ENCODE measurements at regions not wholly inside any gene's neighbourhood (a gene's known extent, or its start where the extent isn't known, plus 50 kb on each side); places are given as distances from the start of the nearest gene placed in this dataset.
"Not testable (repeated sequence)": the region's sequence is repeated elsewhere in the genome, so short reads cannot be mapped to it uniquely, and the experiment has no call there.

GRCh38 chr7:81248420-81248819 lies 329.6 kb upstream of the SEMA3C start:
- Histone ChIP-seq H3K27me3 (no peaks in the 10 kb centered on the region), H3K27ac (no peak overlapping the region), H3K4me1 (no peaks in the 10 kb centered on the region), H3K9me3 (no peaks in the 10 kb centered on the region), H3K36me3 (no peaks in the 10 kb centered on the region), H3K4me3 (no peak overlapping the region)
- no peak for DNase-seq
- intact Hi-C loops (cut with DNase I; ENCODE audit: low total_unique reads), result no loop called here
- WGBS, 5 donors, result 88 to 96% (median 93%) methylated on average over 3 of the region's 3 CpGs
- TF ChIP-seq CTCF (IDR thresholded peaks at IDR 0.05) (no peak), POLR2AphosphoS5 (IDR thresholded peaks at IDR 0.05) (no peak), POLR2A (IDR thresholded peaks at IDR 0.05) (no peak), EP300 (IDR thresholded peaks at IDR 0.05) (no peak)

DNA sequence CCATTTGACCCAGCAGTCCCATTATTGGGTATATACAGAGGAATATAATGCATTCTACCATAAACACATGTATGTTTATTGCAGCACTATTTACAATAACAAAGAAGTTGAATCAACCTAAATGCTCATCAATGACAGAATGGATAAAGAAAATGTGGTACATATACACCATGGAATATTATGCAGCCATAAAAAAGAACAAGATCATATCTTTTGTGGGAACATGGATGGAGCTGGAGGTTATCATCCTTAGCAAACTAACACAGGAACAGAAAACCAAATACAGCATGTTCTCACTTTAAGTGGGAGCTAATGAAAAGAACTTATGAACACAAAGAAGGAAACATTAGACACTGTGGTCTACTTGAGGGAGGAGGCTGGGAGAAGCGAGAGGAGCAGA lies 328.5 kb upstream of the SEMA3C start:
- H3K27ac ChIP-seq; H3K27me3 ChIP-seq; H3K9me3 ChIP-seq; H3K4me3 ChIP-seq; intact Hi-C loops (cut with DNase I; ENCODE audit: low total_unique reads); DNase-seq; H3K4me1 ChIP-seq; H3K36me3 ChIP-seq: not testable (repeated sequence)
- WGBS, 5 donors, result 92 to 96% (median 95%) methylated on average over 1 of the region's 1 CpG

- no peaks in the 10 kb centered on the region for H3K9me3 ChIP-seq
- intact Hi-C loops (cut with DNase I; ENCODE audit: low total_unique reads), result no loop called here
- no peak overlapping the region for H3K27ac ChIP-seq
- no peak for DNase-seq
- WGBS, 5 donors, result 83 to 89% (median 87%) methylated on average over 4 of the region's 4 CpGs
- no peaks in the 10 kb centered on the region for H3K4me1 ChIP-seq
- TF ChIP-seq POLR2AphosphoS5 (IDR thresholded peaks at IDR 0.05) (no peak), CTCF (IDR thresholded peaks at IDR 0.05) (no peak), POLR2A (IDR thresholded peaks at IDR 0.05) (no peak), EP300 (IDR thresholded peaks at IDR 0.05) (no peak)
- no peaks in the 10 kb centered on the region for H3K36me3 ChIP-seq
- no peaks in the 10 kb centered on the region for H3K27me3 ChIP-seq
- H3K4me3 ChIP-seq, result no peak overlapping the region
Measured at GRCh38 chr7:81245353-81245752, 326.5 kb upstream of the SEMA3C start.

DNA sequence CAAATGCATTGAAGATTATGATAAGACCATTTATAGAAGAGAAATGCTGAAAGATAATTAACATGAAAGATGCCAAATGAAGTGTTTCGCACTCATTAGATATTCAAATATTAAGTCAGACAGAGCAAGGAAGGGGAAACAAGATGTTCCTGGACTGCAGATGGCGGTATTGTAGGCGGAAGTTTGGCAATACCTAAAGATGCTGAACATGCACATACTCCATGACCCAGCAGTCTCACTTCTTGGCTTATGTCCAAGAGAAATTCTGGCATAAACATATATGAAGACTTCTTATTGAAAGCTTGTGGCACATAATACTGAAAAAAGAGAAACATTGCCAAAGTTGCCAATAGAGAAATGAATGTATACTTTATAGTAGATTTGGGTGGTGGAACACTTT lies 325.4 kb upstream of the SEMA3C start:
- no peaks in the 10 kb centered on the region for H3K27me3 ChIP-seq
- no peaks in the 10 kb centered on the region for H3K4me1 ChIP-seq
- no peak overlapping the region for H3K4me3 ChIP-seq
- H3K36me3 ChIP-seq, result no peaks in the 10 kb centered on the region
- TF ChIP-seq CTCF (IDR thresholded peaks at IDR 0.05) (no peak), EP300 (IDR thresholded peaks at IDR 0.05) (no peak), POLR2AphosphoS5 (IDR thresholded peaks at IDR 0.05) (no peak), POLR2A (IDR thresholded peaks at IDR 0.05) (no peak)
- peak in 1 of 2 donors; percentile 46 for DNase-seq
- H3K9me3 ChIP-seq, result no peaks in the 10 kb centered on the region
- H3K27ac ChIP-seq, result no peak overlapping the region
- WGBS, 5 donors, result 75 to 94% (median 90%) methylated on average over 3 of the region's 3 CpGs
- intact Hi-C loops (cut with DNase I; ENCODE audit: low total_unique reads), result no loop called here

DNA sequence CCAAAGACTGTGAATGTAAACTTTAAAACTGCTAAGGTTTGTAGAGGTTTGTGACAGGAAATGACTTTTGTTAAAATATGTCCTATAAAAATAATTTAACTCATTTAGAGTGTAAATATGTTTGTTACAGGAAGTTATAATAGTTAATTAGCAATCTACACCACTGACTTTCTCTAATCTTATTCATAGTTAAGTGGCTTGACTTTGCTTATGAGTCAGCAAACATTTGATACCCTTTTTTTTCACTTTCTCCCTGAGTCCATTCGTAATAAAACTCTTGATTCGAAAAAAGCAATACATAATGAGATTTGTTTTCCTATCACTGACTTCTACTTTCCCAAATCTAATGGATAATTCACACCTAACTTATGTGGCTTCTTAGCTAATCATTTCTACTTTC lies 317.7 kb upstream of the SEMA3C start:
- no peaks in the 10 kb centered on the region for H3K9me3 ChIP-seq
- H3K27ac ChIP-seq, result no peak overlapping the region
- no peaks in the 10 kb centered on the region for H3K27me3 ChIP-seq
- H3K4me3 ChIP-seq, result no peak overlapping the region
- no peak for DNase-seq
- H3K36me3 ChIP-seq, result no peaks in the 10 kb centered on the region
- 33 to 52% (median 35%) methylated on average over 2 of the region's 2 CpGs for WGBS, 5 donors
- intact Hi-C loops (cut with DNase I; ENCODE audit: low total_unique reads), result no loop called here
- peaks cover 0 to 14% (median 2%) of the 10 kb centered on the region in 4 donors for H3K4me1 ChIP-seq
- no peak for TF ChIP-seq CTCF (IDR thresholded peaks at IDR 0.05)
- no peak for TF ChIP-seq POLR2A (IDR thresholded peaks at IDR 0.05)
- TF ChIP-seq EP300 (IDR thresholded peaks at IDR 0.05), result no peak
- TF ChIP-seq POLR2AphosphoS5 (IDR thresholded peaks at IDR 0.05), result no peak
